Tibial nerve (tissue), 4 donors: ENCODE measurements at regions not wholly inside any gene's neighbourhood (a gene's known extent, or its start where the extent isn't known, plus 50 kb on each side); places are given as distances from the start of the nearest gene placed in this dataset.

Experiments
- EP300 ChIP-seq, 2 donors: sonication (generic); formaldehyde crosslinking; IDR thresholded peaks; one replicate each; pipeline ENCODE4 v1.6.1; 2017; ENCODE audit warnings: antibody characterized with exemption in 2 of 2, mild to moderate bottlenecking in 1 of 2
- POLR2A ChIP-seq, 2 donors: fragments of 450-650 bp; IDR thresholded peaks; one replicate each; pipeline ENCODE4 v1.6.1; 2017; ENCODE audit warnings: antibody characterized with exemption in 2 of 2, mild to moderate bottlenecking in 2 of 2, moderate library complexity in 2 of 2
- TF ChIP-seq, protein P1 (sequence below), 5 experiments: fragments of 200-600 bp in 3 of 5; fragments of 450-650 bp in 2 of 5; sonication (generic) in 3 of 5; IDR thresholded peaks; one replicate each; pipeline ENCODE4 v1.5.1; 2016 to 2019; ENCODE audit warnings: antibody characterized with exemption in 5 of 5, mild to moderate bottlenecking in 3 of 5, moderate library complexity in 2 of 5

DNA sequence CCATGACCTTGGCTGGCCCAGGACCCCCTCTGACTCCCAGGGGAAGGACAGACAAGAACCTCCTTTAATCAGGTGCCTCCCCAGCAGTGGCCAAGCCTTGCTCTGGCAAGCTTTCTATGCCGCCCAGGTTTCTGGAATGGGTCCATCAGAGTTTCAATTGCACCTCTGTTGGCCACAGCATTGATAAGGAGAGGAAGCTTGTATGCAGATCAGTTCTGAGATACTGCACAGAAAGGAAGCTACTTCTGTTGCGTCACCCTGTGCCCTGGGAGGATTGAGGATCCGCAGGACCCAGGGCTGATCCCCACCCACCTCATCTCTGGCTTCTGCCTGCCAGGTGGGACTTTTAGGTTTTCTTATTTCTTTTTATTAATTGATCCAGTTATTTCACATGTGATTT, 167.2 kb downstream of the TFAP2C start:
- TF ChIP-seq, protein P1, sequence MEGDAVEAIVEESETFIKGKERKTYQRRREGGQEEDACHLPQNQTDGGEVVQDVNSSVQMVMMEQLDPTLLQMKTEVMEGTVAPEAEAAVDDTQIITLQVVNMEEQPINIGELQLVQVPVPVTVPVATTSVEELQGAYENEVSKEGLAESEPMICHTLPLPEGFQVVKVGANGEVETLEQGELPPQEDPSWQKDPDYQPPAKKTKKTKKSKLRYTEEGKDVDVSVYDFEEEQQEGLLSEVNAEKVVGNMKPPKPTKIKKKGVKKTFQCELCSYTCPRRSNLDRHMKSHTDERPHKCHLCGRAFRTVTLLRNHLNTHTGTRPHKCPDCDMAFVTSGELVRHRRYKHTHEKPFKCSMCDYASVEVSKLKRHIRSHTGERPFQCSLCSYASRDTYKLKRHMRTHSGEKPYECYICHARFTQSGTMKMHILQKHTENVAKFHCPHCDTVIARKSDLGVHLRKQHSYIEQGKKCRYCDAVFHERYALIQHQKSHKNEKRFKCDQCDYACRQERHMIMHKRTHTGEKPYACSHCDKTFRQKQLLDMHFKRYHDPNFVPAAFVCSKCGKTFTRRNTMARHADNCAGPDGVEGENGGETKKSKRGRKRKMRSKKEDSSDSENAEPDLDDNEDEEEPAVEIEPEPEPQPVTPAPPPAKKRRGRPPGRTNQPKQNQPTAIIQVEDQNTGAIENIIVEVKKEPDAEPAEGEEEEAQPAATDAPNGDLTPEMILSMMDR (IDR thresholded peaks at IDR 0.05), result no peak
- TF ChIP-seq POLR2A (IDR thresholded peaks at IDR 0.05), result no peak
- TF ChIP-seq EP300 (IDR thresholded peaks at IDR 0.05), result no peak
